Forelimb muscle (tissue), 1 donor: ENCODE measurements at regions not wholly inside any gene's neighbourhood (a gene's known extent, or its start where the extent isn't known, plus 50 kb on each side); places are given as distances from the start of the nearest gene placed in this dataset.

Experiments used
- DNase-seq: peaks from one replicate; pipeline ENCODE4 v3.0.0-alpha.2; 2013; ENCODE audit warnings: low read depth

GRCh38 chr20:39835130-39835842 lies 853.8 kb downstream of the MAFB start:
- no peak for DNase-seq

GRCh38 chr20:39830903-39831302 lies 858.1 kb downstream of the MAFB start:
- no peak for DNase-seq

- no peak for DNase-seq
These were observed 859.4 kb downstream of the MAFB start for GRCh38 chr20:39829661-39830060.

GRCh38 chr20:39829256-39829655 lies 859.8 kb downstream of the MAFB start:
- no peak for DNase-seq

- DNase-seq, result no peak
These were observed 863.1 kb downstream of the MAFB start for GRCh38 chr20:39825950-39826349.

- DNase-seq, result no peak
These were observed 863.4 kb downstream of the DHX35 start for GRCh38 chr20:39825524-39825923.

- no peak for DNase-seq
These were observed 861.1 kb downstream of the DHX35 start for GRCh38 chr20:39823224-39823623.

GRCh38 chr20:39822667-39823066 lies 860.5 kb downstream of the DHX35 start:
- DNase-seq, result no peak

- DNase-seq, result no peak
These were observed 851.2 kb downstream of the DHX35 start for GRCh38 chr20:39813190-39813829.

GRCh38 chr20:39812116-39812515 lies 850.0 kb downstream of the DHX35 start:
- no peak for DNase-seq

- DNase-seq, result no peak
These were observed 848.2 kb downstream of the DHX35 start for GRCh38 chr20:39810309-39810708.

- no peak for DNase-seq
These were observed 846.5 kb downstream of the DHX35 start for GRCh38 chr20:39808613-39809012.

- DNase-seq, result no peak
These were observed 838.4 kb downstream of the DHX35 start for GRCh38 chr20:39800548-39800947.

- no peak for DNase-seq
These were observed 838.0 kb downstream of the DHX35 start for GRCh38 chr20:39800111-39800510.

GRCh38 chr20:39799366-39799965 lies 837.3 kb downstream of the DHX35 start:
- DNase-seq, result no peak

GRCh38 chr20:39795401-39796272 lies 833.5 kb downstream of the DHX35 start:
- no peak for DNase-seq

- no peak for DNase-seq
These were observed 830.2 kb downstream of the DHX35 start for GRCh38 chr20:39792334-39792733.

GRCh38 chr20:39789411-39789810 lies 827.3 kb downstream of the DHX35 start:
- no peak for DNase-seq

- no peak for DNase-seq
These were observed 823.2 kb downstream of the DHX35 start for GRCh38 chr20:39785252-39785917.

GRCh38 chr20:39784693-39785092 lies 822.5 kb downstream of the DHX35 start:
- no peak for DNase-seq

- DNase-seq, result no peak
These were observed 816.9 kb downstream of the DHX35 start for GRCh38 chr20:39778847-39779604.
